GM12891 (cell line): ENCODE measurements at regions not wholly inside any gene's neighbourhood (a gene's known extent, or its start where the extent isn't known, plus 50 kb on each side); places are given as distances from the start of the nearest gene placed in this dataset.

ENCODE experiments used
- DNase-seq: peaks from one replicate; pipeline ENCODE4 v3.0.0; 2011; ENCODE audit warnings: low spot score; ENCODE audit not compliant: insufficient read length
- FAIRE-seq: peaks from 2 replicates; lab custom pipeline; 2011; peaks lifted over from hg19 to GRCh38; lab: Jason Lieb, UNC
- PAX5 ChIP-seq: IDR thresholded peaks from 2 replicates; pipeline ENCODE4 v1.6.1; 2011; ENCODE audit warnings: low read length, moderate library complexity, mild to moderate bottlenecking; ENCODE audit not compliant: insufficient read depth, severe bottlenecking
- POLR2A ChIP-seq: IDR thresholded peaks from 2 replicates; pipeline ENCODE4 v1.6.1; 2011; ENCODE audit warnings: low read depth, low read length, control low read depth
- POLR2AphosphoS5 ChIP-seq: IDR thresholded peaks from 2 replicates; pipeline ENCODE4 v1.6.1; 2011; ENCODE audit warnings: low read depth, low read length, control low read depth
- POU2F2 ChIP-seq: IDR thresholded peaks from 2 replicates; pipeline ENCODE4 v1.6.1; 2011; ENCODE audit warnings: low read depth, mild to moderate bottlenecking, control low read depth, low read length, moderate library complexity
- SPI1 ChIP-seq: IDR thresholded peaks from 2 replicates; pipeline ENCODE4 v1.6.1; 2011; ENCODE audit warnings: low read depth, low read length, control low read depth
- TAF1 ChIP-seq: IDR thresholded peaks from 2 replicates; pipeline ENCODE4 v1.6.1; 2011; ENCODE audit warnings: low read depth, low read length, control low read depth

- FAIRE-seq (no peak), DNase-seq (no peak)
- TF ChIP-seq POU2F2: no peak
- no peak for TF ChIP-seq PAX5
- no peak for TF ChIP-seq POLR2A
- TF ChIP-seq TAF1: no peak
- TF ChIP-seq SPI1: no peak
- TF ChIP-seq POLR2AphosphoS5: no peak
Measured at GRCh38 chr6:12401200-12401599, 111.0 kb downstream of the EDN1 start.

GRCh38 chr6:12403201-12403826, 113.2 kb downstream of the EDN1 start:
- TF ChIP-seq SPI1 (no peak), TAF1 (no peak), POLR2AphosphoS5 (no peak), POU2F2 (no peak), PAX5 (no peak), POLR2A (no peak)
- DNase-seq: no peak
- FAIRE-seq: no peak

- no peak for DNase-seq
- FAIRE-seq: no peak
- TF ChIP-seq POU2F2 (no peak), POLR2AphosphoS5 (no peak), SPI1 (no peak), TAF1 (no peak)
Measured at GRCh38 chr6:12403947-12404647, 113.9 kb downstream of the EDN1 start.

- DNase-seq (no peak), FAIRE-seq (no peak)
- no peak for TF ChIP-seq PAX5
- no peak for TF ChIP-seq POLR2AphosphoS5
- no peak for TF ChIP-seq TAF1
- TF ChIP-seq POU2F2: no peak
- TF ChIP-seq SPI1: no peak
- TF ChIP-seq POLR2A: no peak
Measured at GRCh38 chr6:12404651-12405050, 114.5 kb downstream of the EDN1 start.

- FAIRE-seq (no peak), DNase-seq (no peak)
- TF ChIP-seq PAX5 (no peak), TAF1 (no peak), POLR2AphosphoS5 (no peak), SPI1 (no peak), POU2F2 (no peak), POLR2A (no peak)
Measured at GRCh38 chr6:12408752-12409151, 118.6 kb downstream of the EDN1 start.

- DNase-seq: no peak
- no peak for FAIRE-seq
- TF ChIP-seq POLR2AphosphoS5: no peak
- no peak for TF ChIP-seq POLR2A
- TF ChIP-seq SPI1: no peak
- no peak for TF ChIP-seq POU2F2
- TF ChIP-seq TAF1: no peak
- no peak for TF ChIP-seq PAX5
Measured at GRCh38 chr6:12410946-12411345, 120.8 kb downstream of the EDN1 start.

- TF ChIP-seq SPI1: no peak
- no peak for TF ChIP-seq PAX5
- TF ChIP-seq POLR2AphosphoS5: no peak
- TF ChIP-seq POLR2A: no peak
- TF ChIP-seq POU2F2: no peak
- no peak for TF ChIP-seq TAF1
- no peak for DNase-seq
- no peak for FAIRE-seq
Measured at GRCh38 chr6:12414096-12414675, 124.0 kb downstream of the EDN1 start.

GRCh38 chr6:12415980-12416598, 125.9 kb downstream of the EDN1 start:
- DNase-seq: no peak
- no peak for TF ChIP-seq PAX5
- no peak for TF ChIP-seq TAF1
- no peak for FAIRE-seq

- TF ChIP-seq POLR2AphosphoS5: no peak
- no peak for TF ChIP-seq POLR2A
- TF ChIP-seq PAX5: no peak
- no peak for TF ChIP-seq POU2F2
- TF ChIP-seq SPI1: no peak
- TF ChIP-seq TAF1: no peak
- FAIRE-seq (no peak), DNase-seq (no peak)
Measured at GRCh38 chr6:12417191-12417590, 127.0 kb downstream of the EDN1 start.

- no peak for FAIRE-seq
- TF ChIP-seq POLR2A: no peak
- no peak for TF ChIP-seq POU2F2
- no peak for TF ChIP-seq POLR2AphosphoS5
- TF ChIP-seq SPI1: no peak
- TF ChIP-seq TAF1: no peak
- TF ChIP-seq PAX5: no peak
- DNase-seq: no peak
Measured at GRCh38 chr6:12418946-12419345, 128.8 kb downstream of the EDN1 start.
